Smooth muscle cell of the brain vasculature (primary cell): ENCODE measurements at regions not wholly inside any gene's neighbourhood (a gene's known extent, or its start where the extent isn't known, plus 50 kb on each side); places are given as distances from the start of the nearest gene placed in this dataset.
A peak's percentile ranks its signal among the peaks of the same experiment; 100 is the strongest.

ENCODE experiments used
- DNase-seq: peaks from one replicate; pipeline ENCODE4 v3.0.0-alpha.2; 2012; ENCODE audit warnings: low read depth, low spot score

GRCh38 chr15:29917600-29918597 is 95.6 kb upstream of the TJP1 start:
- DNase-seq = no peak

- DNase-seq = no peak
These were observed 92.3 kb upstream of the TJP1 start for GRCh38 chr15:29914511-29914926.

- DNase-seq = peak; percentile 68
These were observed 91.4 kb upstream of the TJP1 start for GRCh38 chr15:29913528-29914135.

GRCh38 chr15:29911705-29912104 is 89.4 kb upstream of the TJP1 start:
- no peak for DNase-seq

- DNase-seq = no peak
These were observed 87.8 kb upstream of the TJP1 start for GRCh38 chr15:29910068-29910467.

- DNase-seq = no peak
These were observed 82.6 kb upstream of the TJP1 start for GRCh38 chr15:29904757-29905417.

GRCh38 chr15:29903785-29904464 is 81.7 kb upstream of the TJP1 start:
- no peak for DNase-seq

GRCh38 chr15:29903028-29903427 is 80.8 kb upstream of the TJP1 start:
- no peak for DNase-seq

GRCh38 chr15:29900237-29901189 is 78.2 kb upstream of the TJP1 start:
- DNase-seq = no peak

GRCh38 chr15:29896062-29896461 is 73.8 kb upstream of the TJP1 start:
- DNase-seq = no peak

GRCh38 chr15:29891096-29891457 is 68.8 kb upstream of the TJP1 start:
- no peak for DNase-seq

- DNase-seq = no peak
These were observed 68.2 kb upstream of the TJP1 start for GRCh38 chr15:29890336-29891095.

- no peak for DNase-seq
These were observed 67.5 kb upstream of the TJP1 start for GRCh38 chr15:29889542-29890329.

- peak; percentile 62 for DNase-seq
These were observed 66.4 kb upstream of the TJP1 start for GRCh38 chr15:29888646-29889045.

GRCh38 chr15:29887721-29888120 is 65.5 kb upstream of the TJP1 start:
- DNase-seq = peak; percentile 46

- no peak for DNase-seq
These were observed 62.9 kb upstream of the TJP1 start for GRCh38 chr15:29885183-29885582.

- DNase-seq = no peak
These were observed 60.9 kb upstream of the TJP1 start for GRCh38 chr15:29883126-29883525.

- no peak for DNase-seq
These were observed 58.6 kb upstream of the TJP1 start for GRCh38 chr15:29880886-29881285.

- DNase-seq = no peak
These were observed 58.1 kb upstream of the TJP1 start for GRCh38 chr15:29880341-29880740.
